Liver (tissue), 8 donors: ENCODE measurements at regions not wholly inside any gene's neighbourhood (a gene's known extent, or its start where the extent isn't known, plus 50 kb on each side); places are given as distances from the start of the nearest gene placed in this dataset.

Experiments used
- DNase-seq: peaks from one replicate; pipeline ENCODE4 v3.0.0-alpha.2; 2017; ENCODE audit warnings: low spot score
- H3K27ac ChIP-seq, 2 donors: one replicate each; pipeline ENCODE4 v1.7.0; 2013; ENCODE audit warnings: inconsistent platforms in 2 of 2, low read length in 2 of 2, control low read depth in 1 of 2, low read depth in 1 of 2, mild to moderate bottlenecking in 1 of 2
- H3K27me3 ChIP-seq, 4 donors: one replicate each; pipeline versions ENCODE4 v1.6.1 to v1.7.0; 2013; ENCODE audit warnings: low read length in 3 of 4, inconsistent platforms in 1 of 4, mild to moderate bottlenecking in 1 of 4, moderate library complexity in 1 of 4; ENCODE audit not compliant: control insufficient read depth in 4 of 4, insufficient read depth in 4 of 4
- H3K36me3 ChIP-seq, 4 donors: one replicate each; pipeline versions ENCODE4 v1.6.1 to v1.7.0; 2013; ENCODE audit warnings: low read length in 3 of 4, mild to moderate bottlenecking in 3 of 4, low read depth in 1 of 4, moderate library complexity in 1 of 4; ENCODE audit not compliant: control insufficient read depth in 4 of 4, insufficient read depth in 3 of 4
- H3K4me1 ChIP-seq, 4 donors: one replicate each; pipeline versions ENCODE4 v1.6.1 to v1.7.0; 2013; ENCODE audit warnings: low read length in 3 of 4, mild to moderate bottlenecking in 3 of 4, moderate library complexity in 1 of 4; ENCODE audit not compliant: control insufficient read depth in 4 of 4, insufficient read depth in 4 of 4
- H3K4me3 ChIP-seq, 3 donors: one replicate each; pipeline versions ENCODE4 v1.6.1 to v1.7.0; 2013; ENCODE audit warnings: low read length in 3 of 3, control low read depth in 1 of 3, low read depth in 1 of 3, mild to moderate bottlenecking in 1 of 3
- H3K9ac ChIP-seq, 2 donors: one replicate each; pipeline ENCODE4 v1.7.0; 2013; ENCODE audit warnings: low read length in 2 of 2, mild to moderate bottlenecking in 2 of 2, moderate library complexity in 2 of 2, control low read depth in 1 of 2, low read depth in 1 of 2
- H3K9me3 ChIP-seq, 4 donors: one replicate each; pipeline versions ENCODE4 v1.6.1 to v1.7.0; 2013; ENCODE audit warnings: low read length in 3 of 4; ENCODE audit not compliant: control insufficient read depth in 4 of 4
- ATF3 ChIP-seq: IDR thresholded peaks from 2 replicates; pipeline ENCODE4 v1.6.1; 2016; ENCODE audit warnings: antibody characterized with exemption
- CTCF ChIP-seq: fragments of 150-350 bp; IDR thresholded peaks from 2 replicates; pipeline ENCODE4 v1.5.1; 2017; ENCODE audit warnings: improper control_type of control experiment, low read depth, low read length; ENCODE audit not compliant: missing input control
- EGR1 ChIP-seq, 2 donors: IDR thresholded peaks; 2 replicates each; pipeline ENCODE4 v1.6.1; 2016 to 2018; ENCODE audit warnings: antibody characterized with exemption in 2 of 2, low read depth in 2 of 2
- FOXA1 ChIP-seq: IDR thresholded peaks from 2 replicates; pipeline ENCODE4 v1.6.1; 2016; ENCODE audit warnings: antibody characterized with exemption
- FOXA2 ChIP-seq: IDR thresholded peaks from 2 replicates; pipeline ENCODE4 v1.6.1; 2016; ENCODE audit warnings: antibody characterized with exemption
- GABPA ChIP-seq, 2 donors: IDR thresholded peaks in 1 of 2; conservative IDR thresholded peaks in 1 of 2; 2 replicates each; pipeline ENCODE4 v1.6.1; 2016; ENCODE audit warnings: antibody characterized with exemption in 2 of 2, mild to moderate bottlenecking in 1 of 2, moderate library complexity in 1 of 2
- HNF4A ChIP-seq, 2 donors: conservative IDR thresholded peaks; 2 replicates each; pipeline ENCODE4 v1.6.1; 2016; ENCODE audit warnings: antibody characterized with exemption in 2 of 2, mild to moderate bottlenecking in 2 of 2
- HNF4G ChIP-seq: IDR thresholded peaks from 2 replicates; pipeline ENCODE4 v1.6.1; 2016; ENCODE audit warnings: antibody characterized with exemption
- JUND ChIP-seq, 2 donors: IDR thresholded peaks; 2 replicates each; pipeline ENCODE4 v1.6.1; 2016; ENCODE audit warnings: antibody characterized with exemption in 2 of 2
- MAX ChIP-seq: IDR thresholded peaks from 2 replicates; pipeline ENCODE4 v1.6.1; 2016; ENCODE audit warnings: antibody characterized with exemption
- NR2F2 ChIP-seq: IDR thresholded peaks from 2 replicates; pipeline ENCODE4 v1.6.1; 2016; ENCODE audit warnings: antibody characterized with exemption
- RAD21 ChIP-seq, 2 donors: IDR thresholded peaks; 2 replicates each; pipeline ENCODE4 v1.6.1; 2016; ENCODE audit warnings: antibody characterized with exemption in 2 of 2, mild to moderate bottlenecking in 2 of 2
- REST ChIP-seq: IDR thresholded peaks from 2 replicates; pipeline ENCODE4 v1.6.1; 2016; ENCODE audit warnings: antibody characterized with exemption, mild to moderate bottlenecking
- RXRA ChIP-seq, 2 donors: IDR thresholded peaks; 2 replicates each; pipeline ENCODE4 v1.6.1; 2017 to 2018; ENCODE audit warnings: antibody characterized with exemption in 2 of 2, mild to moderate bottlenecking in 1 of 2
- SP1 ChIP-seq: IDR thresholded peaks from 2 replicates; pipeline ENCODE4 v1.6.1; 2018; ENCODE audit warnings: antibody characterized with exemption, mild to moderate bottlenecking
- TAF1 ChIP-seq: conservative IDR thresholded peaks from 2 replicates; pipeline ENCODE4 v1.6.1; 2016; ENCODE audit warnings: antibody characterized with exemption, mild to moderate bottlenecking
- YY1 ChIP-seq: IDR thresholded peaks from 2 replicates; pipeline ENCODE4 v1.6.1; 2016; ENCODE audit warnings: antibody characterized with exemption, mild to moderate bottlenecking
- ZBTB33 ChIP-seq: IDR thresholded peaks from 2 replicates; pipeline ENCODE4 v1.6.1; 2016; ENCODE audit warnings: antibody characterized with exemption
- WGBS: extraction: QIAGEN DNeasy Blood & Tissue Kit; methylation state at CpG from one replicate; pipeline ENCODE4 v1.1.7; 2013; 5-methylcytosine and 5-hydroxymethylcytosine counted together
- donor health status: healthy.
- donor health status: healthy.
- donor health status: healthy.
- donor health status: healthy.
- donor health status: healthy.

GRCh38 chr2:15863494-15864175 lies 76.7 kb upstream of the MYCN start:
- Histone ChIP-seq H3K4me3 (no peak overlapping the region), H3K9ac (no peak overlapping the region), H3K9me3 (no peaks in the 10 kb centered on the region), H3K27me3 (no peaks in the 10 kb centered on the region), H3K4me1 (peaks cover 0 to 15% (median 11%) of the 10 kb centered on the region in 4 donors), H3K36me3 (no peaks in the 10 kb centered on the region), H3K27ac (no peak overlapping the region)
- TF ChIP-seq JUND (IDR thresholded peaks at IDR 0.05), result no peak
- no peak for TF ChIP-seq EGR1 (IDR thresholded peaks at IDR 0.05; ENCODE audit: low read depth in 2 of 2)
- TF ChIP-seq FOXA1, result no peak
- TF ChIP-seq GABPA (IDR thresholded peaks at IDR 0.05 in 1 of 2, conservative IDR thresholded peaks at IDR 0.05 in 1 of 2), result no peak
- TF ChIP-seq MAX, result no peak
- no peak for TF ChIP-seq ATF3
- TF ChIP-seq HNF4G, result no peak
- no peak for TF ChIP-seq ZBTB33
- no peak for TF ChIP-seq REST
- no peak for TF ChIP-seq RXRA (IDR thresholded peaks at IDR 0.05)
- TF ChIP-seq SP1, result no peak
- no peak for TF ChIP-seq CTCF
- no peak for TF ChIP-seq TAF1
- TF ChIP-seq YY1, result no peak
- no peak for TF ChIP-seq RAD21 (IDR thresholded peaks at IDR 0.05)
- no peak for TF ChIP-seq HNF4A (conservative IDR thresholded peaks at IDR 0.05)
- no peak for TF ChIP-seq FOXA2
- no peak for TF ChIP-seq NR2F2
- 95% methylated on average over 5 of the region's 5 CpGs for WGBS
- DNase-seq, result no peak
